ENCODE measurements at regions not wholly inside any gene's neighbourhood (a gene's known extent, or its start where the extent isn't known, plus 50 kb on each side); places are given as distances from the start of the nearest gene placed in this dataset.

GRCh38 chr5:3285621-3286020 lies 310.0 kb upstream of the IRX1 start:
- DNase-seq (ENCODE audit: extremely low read depth in 1 of 4, low spot score in 3 of 4): no peak
- Histone ChIP-seq H3K9ac (ENCODE audit: insufficient read depth in 1 of 2, low read depth in 2 of 2, low read length in 2 of 2) (no peak overlapping the region), H3K27me3 (ENCODE audit: control insufficient read depth in 2 of 2, insufficient read depth in 2 of 2, low read length in 2 of 2) (peaks cover 0 to 22% of the 10 kb centered on the region in 2 experiments; a peak in 2 of 5 replicates), H4K20me1 (replicated peaks; ENCODE audit: control insufficient read depth, insufficient read depth, low read length) (0 out of 2 replicates have a peak, but pooled peaks cover 6% of the 10 kb centered on the region), H3K9me1 (ENCODE audit: control insufficient read depth, insufficient read depth, low read length) (no peaks in the 10 kb centered on the region), H2AFZ (ENCODE audit: low read depth, low read length) (no peak overlapping the region), H3K36me3 (ENCODE audit: control insufficient read depth, insufficient read depth, low read length) (no peaks in the 10 kb centered on the region), H3K4me3 (no peak overlapping the region), H3K9me3 (replicated peaks; ENCODE audit: control insufficient read depth, insufficient read depth, low read depth, low read length) (no peaks in the 10 kb centered on the region), H3K4me2 (ENCODE audit: insufficient read depth, low read length) (no peak overlapping the region), H3K27ac (ENCODE audit: extremely low read depth, low read depth, low read length) (no peak overlapping the region), H3K4me1 (replicated peaks in 1 of 2; ENCODE audit: control insufficient read depth in 2 of 2, insufficient read depth in 2 of 2, low read length in 2 of 2) (no peaks in the 10 kb centered on the region), H3K79me2 (ENCODE audit: control insufficient read depth, insufficient read depth, low read length) (no peaks in the 10 kb centered on the region)
- ChIA-PET CTCF (ENCODE audit: low intra/inter-chr PET ratio) (no interaction called here), POLR2A (no interaction called here)
- 1% methylated on average over 12 of the region's 13 CpGs for WGBS (ENCODE audit: insufficient coverage, low coverage, missing lambda C conversion rate)
- ATAC-seq: no peak
- no peak for FAIRE-seq
- intact Hi-C loops (cut with micrococcal nuclease): no loop called here
- BruUV-seq (replicated peaks): no TSS peak
- in situ Hi-C loops (cut with MboI): no loop called here
- TF ChIP-seq ZFP91 (CRISPR knock-in tag; IDR thresholded peaks at IDR 0.05) (no peak), CREB3L1 (IDR thresholded peaks at IDR 0.05; ENCODE audit: borderline replicate concordance, low read depth) (no peak), CBFA2T3 (IDR thresholded peaks at IDR 0.05) (no peak), HOMEZ (CRISPR knock-in tag; IDR thresholded peaks at IDR 0.05) (no peak), PPARD (CRISPR knock-in tag; IDR thresholded peaks at IDR 0.05) (no peak), CBX2 (IDR thresholded peaks at IDR 0.05; ENCODE audit: insufficient read depth, low read length, poor library complexity, severe bottlenecking) (no peak), ZNF197 (CRISPR knock-in tag; IDR thresholded peaks at IDR 0.05; ENCODE audit: low read depth) (no peak), SMAD4 (CRISPR knock-in tag; conservative IDR thresholded peaks at IDR 0.05) (no peak), CEBPZ (IDR thresholded peaks at IDR 0.05; ENCODE audit: borderline replicate concordance, low read depth, low read length) (no peak), GATA2 (CRISPR knock-in tag; IDR thresholded peaks at IDR 0.05) (no peak), THRA (IDR thresholded peaks at IDR 0.05) (no peak), HEY1 (CRISPR knock-in tag; IDR thresholded peaks at IDR 0.05; ENCODE audit: borderline replicate concordance) (no peak), LEF1 (IDR thresholded peaks at IDR 0.05) (no peak)
